ENCODE measurements at regions not wholly inside any gene's neighbourhood (a gene's known extent, or its start where the extent isn't known, plus 50 kb on each side); places are given as distances from the start of the nearest gene placed in this dataset.

- intact Hi-C loops (cut with micrococcal nuclease) = no loop called here
- CTCF ChIA-PET = no interaction called here
Observed at GRCh38 chr15:70531576-70531975, 231.8 kb downstream of the UACA start.

More at GRCh38 chr15:70531576-70531975, 231.8 kb downstream of the UACA start:
- H3K27ac ChIP-seq (ENCODE audit: insufficient read depth, low read length) = no peak overlapping the region
- no peak overlapping the region for H2AK9ac ChIP-seq (replicated peaks; ENCODE audit: low read depth, low read length, poor library complexity)
- peaks cover 63% of the 10 kb centered on the region for H3K27me3 ChIP-seq (ENCODE audit: control insufficient read depth, insufficient read depth, low read length)
- H4K20me1 ChIP-seq (ENCODE audit: insufficient read depth, low read length) = no peaks in the 10 kb centered on the region
- H2BK5ac ChIP-seq (ENCODE audit: low read depth, low read length, poor library complexity, severe bottlenecking) = no peak overlapping the region
- H2AK5ac ChIP-seq (ENCODE audit: low read depth, low read length) = no peak overlapping the region
- ATAC-seq (ENCODE audit: low read depth) (no peak), DNase-seq (no peak)
- no peaks in the 10 kb centered on the region for H3K36me3 ChIP-seq (ENCODE audit: control insufficient read depth, insufficient read depth, low read length)
- H2BK20ac ChIP-seq (ENCODE audit: low read depth, low read length) = no peak overlapping the region
- no peaks in the 10 kb centered on the region for H3K9me3 ChIP-seq (ENCODE audit: control insufficient read depth, insufficient read depth, low read length)
- no peak overlapping the region for H3K4ac ChIP-seq (ENCODE audit: low read depth, low read length)
- no peak overlapping the region for H3K4me3 ChIP-seq (ENCODE audit: insufficient read depth, low read depth, low read length)
- H2BK120ac ChIP-seq (ENCODE audit: low read depth, low read length) = no peak overlapping the region
- in situ Hi-C loops (cut with MboI; ENCODE audit: low sequenced_read_pairs) (no loop called here), dilution Hi-C loops (cut with HindIII; ENCODE audit: low sequenced_read_pairs, unreplicated experiment) (no loop called here)
- H2AFZ ChIP-seq (replicated peaks; ENCODE audit: low read length, poor library complexity) = no peak overlapping the region
- H3K79me1 ChIP-seq (ENCODE audit: low read depth in 1 of 2, low read length in 2 of 2) = no peaks in the 10 kb centered on the region
- H3K4me2 ChIP-seq (ENCODE audit: low read depth, low read length) = no peak overlapping the region
- no peak overlapping the region for H3K9ac ChIP-seq (ENCODE audit: low read depth, low read length)
- no peak overlapping the region for H4K8ac ChIP-seq (ENCODE audit: low read depth in 2 of 2, low read length in 2 of 2)
- H4K5ac ChIP-seq (ENCODE audit: low read depth, low read length) = no peak overlapping the region
- POLR2A ChIA-PET (ENCODE audit: unreplicated experiment) = no interaction called here
- 70% methylated on average over 2 of the region's 2 CpGs; no CpG with 5 or more reads in 1 of the 2 experiments for WGBS, 2 experiments (ENCODE audit: extremely low coverage in 2 of 2, insufficient read length in 1 of 2)
- H3K9me1 ChIP-seq (ENCODE audit: insufficient read depth, low read length) = peaks cover 4% of the 10 kb centered on the region; the same call in 1 of the 2 replicates
- no peak overlapping the region for H2BK15ac ChIP-seq (ENCODE audit: low read depth, low read length)
- H3K56ac ChIP-seq (ENCODE audit: extremely low read depth, insufficient read depth, low read length) = no peak overlapping the region
- no peak overlapping the region for H3K18ac ChIP-seq (ENCODE audit: low read depth, low read length)
- no peak overlapping the region for H4K91ac ChIP-seq (ENCODE audit: insufficient read depth, low read depth, low read length)
- no peak overlapping the region for H3K23ac ChIP-seq (ENCODE audit: low read depth, low read length)
- peaks cover 2% of the 10 kb centered on the region; the same call in 1 of the 2 replicates for H3K4me1 ChIP-seq (ENCODE audit: control insufficient read depth, insufficient read depth, low read length)
- no peak overlapping the region for H3K14ac ChIP-seq (replicated peaks; ENCODE audit: low read depth, low read length)
- TF ChIP-seq ELK1 (IDR thresholded peaks at IDR 0.05; ENCODE audit: borderline replicate concordance, low read depth, low read length) (no peak), SMC3 (IDR thresholded peaks at IDR 0.05; ENCODE audit: low read depth, low read length) (no peak), CEBPB (IDR thresholded peaks at IDR 0.05; ENCODE audit: low read depth, low read length) (no peak), MAFK (IDR thresholded peaks at IDR 0.05; ENCODE audit: low read depth, low read length) (no peak), CTCF (conservative IDR thresholded peaks at IDR 0.05; ENCODE audit: low read depth, low read length) (no peak), BHLHE40 (IDR thresholded peaks at IDR 0.05; ENCODE audit: low read depth, low read length) (no peak), CHD1 (IDR thresholded peaks at IDR 0.05; ENCODE audit: low read depth, low read length) (no peak), MAZ (IDR thresholded peaks at IDR 0.05; ENCODE audit: borderline replicate concordance, low read depth, low read length) (no peak), RCOR1 (IDR thresholded peaks at IDR 0.05; ENCODE audit: insufficient replicate concordance, low read length) (no peak), POLR2A (IDR thresholded peaks at IDR 0.05; ENCODE audit: low read depth, low read length) (no peak), FOS (IDR thresholded peaks at IDR 0.05; ENCODE audit: low read depth, low read length) (no peak)
- no TSS peak for BruUV-seq (replicated peaks)
